HG03520 (cell line): ENCODE measurements at regions not wholly inside any gene's neighbourhood (a gene's known extent, or its start where the extent isn't known, plus 50 kb on each side); places are given as distances from the start of the nearest gene placed in this dataset.

Source experiments
- ATAC-seq: cut with Tn5 transposase; IDR thresholded peaks from one replicate; pipeline ENCODE4 v1.9.1; 2021; ENCODE audit warnings: mild to moderate bottlenecking, moderate library complexity; ENCODE audit not compliant: unreplicated experiment

DNA sequence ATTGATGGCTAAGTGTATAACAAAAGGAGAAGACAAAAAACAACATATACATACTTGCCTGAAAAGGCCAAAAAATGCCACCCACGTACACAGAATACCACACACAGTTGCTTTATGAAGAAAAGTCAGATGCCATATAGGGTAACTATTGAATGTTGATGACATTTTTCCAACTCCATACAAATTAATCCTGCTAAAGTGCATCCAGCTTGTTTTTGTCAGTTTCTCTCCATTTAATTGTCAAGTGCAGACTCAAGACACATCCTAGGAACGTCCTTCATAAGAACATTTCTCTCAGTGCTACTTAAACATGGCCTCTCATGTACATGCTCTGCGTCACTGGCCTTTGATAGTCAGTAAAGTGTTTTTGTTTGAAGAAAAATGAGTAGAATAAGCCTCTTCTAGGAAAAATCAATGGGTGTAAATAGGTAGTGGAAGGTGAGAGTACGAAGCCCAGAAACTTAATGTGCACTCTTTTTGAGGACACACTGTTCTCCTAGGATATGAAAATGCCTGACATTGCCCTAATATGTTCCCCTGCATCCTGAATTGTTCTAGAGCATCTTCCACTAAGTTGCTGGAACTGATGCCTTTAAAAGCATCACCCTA, 267.4 kb upstream of the ATP11B start:
- no peak for ATAC-seq

- no peak for ATAC-seq
Measured at GRCh38 chr3:182527745-182528144, 265.6 kb upstream of the ATP11B start.

- no peak for ATAC-seq
Measured at GRCh38 chr3:182530316-182530715, 263.0 kb upstream of the ATP11B start.

- no peak for ATAC-seq
Measured at GRCh38 chr3:182533394-182533793, 259.9 kb upstream of the ATP11B start.

- ATAC-seq, result no peak
Measured at GRCh38 chr3:182544542-182544941, 248.8 kb upstream of the ATP11B start.

- ATAC-seq, result no peak
Measured at GRCh38 chr3:182562274-182562673, 231.0 kb upstream of the ATP11B start.

DNA sequence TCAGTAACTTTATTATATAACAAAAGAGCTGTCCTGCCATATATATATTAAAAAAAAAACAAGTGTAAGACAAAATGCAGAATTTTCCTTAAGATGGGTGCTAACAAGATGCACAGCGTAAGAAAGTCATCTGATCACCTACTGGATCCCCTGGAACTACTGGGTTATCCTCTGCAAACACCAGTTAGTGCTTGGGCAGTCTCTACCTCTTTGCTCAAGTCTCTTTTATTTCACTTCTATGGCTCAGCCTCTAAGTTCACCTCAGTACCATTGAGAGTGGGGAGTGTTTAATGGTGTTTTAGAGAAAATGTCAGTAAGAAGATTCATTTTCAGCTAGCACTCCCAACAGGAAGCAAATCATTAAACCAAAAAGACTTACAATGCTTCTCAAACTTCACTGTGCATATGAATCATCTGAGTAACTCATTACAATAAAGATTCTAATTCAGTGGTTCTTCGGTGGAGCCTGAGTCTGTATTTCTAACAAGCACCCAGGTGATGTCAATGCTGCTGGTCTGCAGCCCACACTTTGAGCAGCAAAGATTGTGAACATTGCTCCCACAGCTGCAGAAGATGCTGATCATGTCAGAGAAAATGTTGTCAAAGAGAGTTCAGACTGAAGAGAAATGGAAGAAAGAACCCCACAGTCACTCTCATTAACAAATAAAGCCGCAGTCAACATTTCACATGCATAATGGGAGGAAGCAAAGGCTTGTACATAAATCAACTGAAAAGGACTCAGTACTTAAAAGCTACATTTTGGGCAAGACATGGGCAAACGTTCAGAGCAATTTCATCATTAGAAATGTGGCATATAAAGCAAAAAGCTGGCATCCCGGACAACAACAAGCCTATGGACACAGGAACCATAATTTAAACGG, 227.1 kb upstream of the ATP11B start:
- ATAC-seq, result no peak

GRCh38 chr3:182567700-182568099, 225.6 kb upstream of the ATP11B start:
- no peak for ATAC-seq

GRCh38 chr3:182568261-182568660, 225.0 kb upstream of the ATP11B start:
- ATAC-seq, result no peak

- ATAC-seq, result no peak
Measured at GRCh38 chr3:182568876-182569275, 224.4 kb upstream of the ATP11B start.

- no peak for ATAC-seq
Measured at GRCh38 chr3:182570946-182571594, 222.2 kb upstream of the ATP11B start.

- no peak for ATAC-seq
Measured at GRCh38 chr3:182575941-182576340, 217.4 kb upstream of the ATP11B start.

DNA sequence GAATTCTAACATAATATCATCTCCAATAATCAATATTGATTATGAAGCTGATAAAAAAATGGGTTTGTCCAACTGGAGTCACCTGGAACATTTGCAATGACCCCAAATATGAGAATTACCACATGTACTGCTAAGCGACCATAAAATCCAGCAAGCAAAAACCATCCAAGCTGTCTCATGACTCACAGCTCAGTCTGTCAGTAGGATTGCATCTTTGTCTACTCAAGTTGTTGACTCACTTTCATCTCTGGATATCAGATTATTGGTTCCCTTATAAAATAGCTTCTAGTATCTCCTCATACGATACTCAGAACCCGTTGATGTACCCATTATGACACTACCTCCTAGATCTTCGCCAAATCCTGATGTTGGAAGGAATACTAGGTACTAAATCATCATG, 209.8 kb upstream of the ATP11B start:
- no peak for ATAC-seq

DNA sequence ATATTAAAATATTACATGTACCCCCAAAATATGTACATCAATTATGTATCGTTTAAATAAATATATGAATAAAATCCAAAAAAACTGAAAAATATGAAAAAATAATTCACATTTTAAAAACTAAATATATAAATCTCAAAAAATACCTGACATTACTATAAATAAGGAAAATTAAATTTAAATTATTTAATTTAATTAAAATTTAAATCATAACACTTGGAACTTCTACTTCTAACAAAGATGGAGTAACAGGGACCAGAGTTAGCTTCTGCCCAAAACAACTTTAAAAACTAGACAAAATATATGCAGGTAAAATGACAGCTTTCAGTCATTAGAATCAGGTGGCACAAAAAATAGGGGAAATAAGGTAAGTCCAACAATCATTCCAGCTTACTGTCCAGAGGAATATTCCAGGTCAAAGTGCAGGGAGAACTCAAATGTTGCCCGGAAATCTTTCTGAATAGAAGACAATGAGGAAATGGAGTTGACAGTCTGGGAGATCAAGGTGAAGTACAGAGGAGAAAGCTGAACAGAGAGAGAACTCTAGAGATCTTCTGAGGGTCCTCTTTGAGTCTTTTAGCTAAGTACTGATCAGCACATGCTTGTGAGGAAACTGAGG, 207.7 kb upstream of the ATP11B start:
- ATAC-seq, result no peak

DNA sequence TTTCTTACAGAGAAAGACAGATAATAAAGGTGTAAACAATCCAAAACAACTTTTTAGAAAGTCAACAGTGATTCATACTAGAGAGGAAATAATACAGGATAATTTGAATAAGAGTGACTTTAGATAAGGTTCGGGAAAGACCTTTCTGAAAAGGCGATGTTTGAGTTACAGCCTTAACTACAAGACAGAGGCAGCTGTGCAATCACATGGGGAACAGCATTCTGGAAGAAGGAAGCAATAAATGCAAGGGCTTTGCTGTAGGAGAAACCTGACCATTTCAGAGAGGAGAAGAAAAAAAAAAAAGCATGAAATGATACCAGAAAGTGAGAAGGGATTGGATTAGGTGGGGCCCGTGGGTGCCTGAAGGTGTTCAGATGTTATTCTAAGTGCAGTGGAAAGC, 200.6 kb upstream of the ATP11B start:
- ATAC-seq, result no peak

- ATAC-seq, result no peak
Measured at GRCh38 chr3:182596676-182597410, 196.5 kb upstream of the ATP11B start.

GRCh38 chr3:182597621-182598041, 195.7 kb upstream of the ATP11B start:
- no peak for ATAC-seq

DNA sequence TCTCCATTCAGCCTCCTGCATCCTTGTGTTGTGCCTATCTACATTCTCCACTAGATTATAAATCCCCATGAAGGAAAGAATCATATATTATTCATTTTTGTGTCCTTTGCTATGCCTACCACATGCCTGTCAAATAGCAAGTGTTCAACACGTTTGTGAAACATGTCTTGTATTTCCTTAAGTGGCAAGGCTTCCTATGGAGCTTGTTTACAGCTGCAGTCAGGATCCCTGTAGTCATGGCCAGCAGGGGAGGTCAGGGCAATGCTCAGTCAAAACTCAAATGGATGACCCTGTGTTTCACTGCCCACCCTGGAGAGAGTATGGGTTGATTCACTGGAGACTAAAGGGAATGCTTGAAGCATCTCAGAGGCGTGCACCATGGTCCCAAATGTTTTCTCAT, 191.7 kb upstream of the ATP11B start:
- ATAC-seq, result no peak

- no peak for ATAC-seq
Measured at GRCh38 chr3:182603501-182603900, 189.8 kb upstream of the ATP11B start.

- no peak for ATAC-seq
Measured at GRCh38 chr3:182605882-182606611, 187.3 kb upstream of the ATP11B start.
